Body of pancreas (tissue), 4 donors: ENCODE measurements at regions not wholly inside any gene's neighbourhood (a gene's known extent, or its start where the extent isn't known, plus 50 kb on each side); places are given as distances from the start of the nearest gene placed in this dataset.

Experiments used
- POLR2A ChIP-seq, 3 donors: fragments of 450-650 bp; IDR thresholded peaks; one replicate each; pipeline ENCODE4 v1.6.1; 2016; ENCODE audit warnings: antibody characterized with exemption in 3 of 3, mild to moderate bottlenecking in 2 of 3
- TF ChIP-seq, protein P1 (sequence below), 7 experiments: fragments of 450-650 bp in 4 of 7; fragments of 200-600 bp in 3 of 7; sonication (generic) in 3 of 7; IDR thresholded peaks; one replicate each; pipeline ENCODE4 v1.5.1; 2016 to 2019; ENCODE audit warnings: antibody characterized with exemption in 7 of 7

DNA sequence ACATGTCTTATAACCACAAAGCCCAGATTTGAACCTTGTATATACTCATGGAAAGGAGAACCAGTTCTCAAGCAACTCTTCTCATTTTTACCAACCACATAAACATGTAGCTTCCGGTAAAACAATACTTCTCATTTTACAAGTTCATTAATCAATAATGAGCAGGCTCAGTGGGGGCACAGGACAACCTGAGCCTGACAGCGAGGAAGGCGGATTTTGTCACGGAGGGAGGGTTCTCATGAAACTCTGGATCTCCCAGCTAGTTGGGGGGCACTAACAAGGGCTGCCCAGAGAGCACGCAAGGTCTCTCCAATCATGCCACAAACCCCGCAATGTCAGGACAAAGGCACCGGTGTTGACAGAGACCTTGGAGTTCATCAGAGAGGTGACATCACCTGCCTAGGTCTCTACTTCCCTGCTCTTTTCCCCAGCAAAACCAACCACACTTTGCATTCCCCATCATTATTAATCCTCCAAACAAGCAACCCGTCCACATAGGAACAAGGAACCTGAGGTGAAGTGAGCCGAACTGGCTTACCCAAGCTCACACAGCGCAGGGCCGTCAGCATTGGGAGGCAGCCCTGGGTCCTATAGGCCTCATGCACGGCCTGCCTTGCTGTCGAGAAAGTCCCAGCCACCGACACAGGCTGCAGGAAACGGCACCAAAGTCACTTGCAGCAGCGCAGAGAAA is 192.1 kb upstream of the KLF14 start:
- TF ChIP-seq, protein P1, sequence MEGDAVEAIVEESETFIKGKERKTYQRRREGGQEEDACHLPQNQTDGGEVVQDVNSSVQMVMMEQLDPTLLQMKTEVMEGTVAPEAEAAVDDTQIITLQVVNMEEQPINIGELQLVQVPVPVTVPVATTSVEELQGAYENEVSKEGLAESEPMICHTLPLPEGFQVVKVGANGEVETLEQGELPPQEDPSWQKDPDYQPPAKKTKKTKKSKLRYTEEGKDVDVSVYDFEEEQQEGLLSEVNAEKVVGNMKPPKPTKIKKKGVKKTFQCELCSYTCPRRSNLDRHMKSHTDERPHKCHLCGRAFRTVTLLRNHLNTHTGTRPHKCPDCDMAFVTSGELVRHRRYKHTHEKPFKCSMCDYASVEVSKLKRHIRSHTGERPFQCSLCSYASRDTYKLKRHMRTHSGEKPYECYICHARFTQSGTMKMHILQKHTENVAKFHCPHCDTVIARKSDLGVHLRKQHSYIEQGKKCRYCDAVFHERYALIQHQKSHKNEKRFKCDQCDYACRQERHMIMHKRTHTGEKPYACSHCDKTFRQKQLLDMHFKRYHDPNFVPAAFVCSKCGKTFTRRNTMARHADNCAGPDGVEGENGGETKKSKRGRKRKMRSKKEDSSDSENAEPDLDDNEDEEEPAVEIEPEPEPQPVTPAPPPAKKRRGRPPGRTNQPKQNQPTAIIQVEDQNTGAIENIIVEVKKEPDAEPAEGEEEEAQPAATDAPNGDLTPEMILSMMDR (IDR thresholded peaks at IDR 0.05): no peak
- TF ChIP-seq POLR2A (IDR thresholded peaks at IDR 0.05): no peak
